ENCODE measurements at regions not wholly inside any gene's neighbourhood (a gene's known extent, or its start where the extent isn't known, plus 50 kb on each side); places are given as distances from the start of the nearest gene placed in this dataset.

GRCh38 chr4:143089291-143089690, 95.4 kb upstream of the USP38 start:
- H3K36me3 ChIP-seq (ENCODE audit: insufficient read depth, insufficient read length, low read length) = no peaks in the 10 kb centered on the region
- no peak overlapping the region for H3K4me3 ChIP-seq (ENCODE audit: insufficient read length, low read depth)
- DNase-seq (ENCODE audit: low read depth, low spot score) = peak; percentile 15
- no peaks in the 10 kb centered on the region for H3K27me3 ChIP-seq (ENCODE audit: insufficient read depth, insufficient read length)
- peaks cover 12% of the 10 kb centered on the region for H3K9me3 ChIP-seq (ENCODE audit: insufficient read depth, low read length)
- no peaks in the 10 kb centered on the region for H3K4me1 ChIP-seq (ENCODE audit: insufficient read depth, insufficient read length)
- H3K9ac ChIP-seq (ENCODE audit: insufficient read length, low read depth) = no peak overlapping the region
- TF ChIP-seq YY1 (IDR thresholded peaks at IDR 0.05; ENCODE audit: insufficient read depth, insufficient read length) = no peak
- TF ChIP-seq ZNF274 (IDR thresholded peaks at IDR 0.05; ENCODE audit: low read depth, low read length) = no peak
- TF ChIP-seq SUZ12 (IDR thresholded peaks at IDR 0.05; ENCODE audit: extremely low read depth, insufficient read depth, insufficient read length) = no peak

- no peak for DNase-seq (ENCODE audit: low read depth, low spot score)
- Histone ChIP-seq H3K9me3 (ENCODE audit: insufficient read depth, low read length) (peaks cover 12% of the 10 kb centered on the region), H3K9ac (ENCODE audit: insufficient read length, low read depth) (no peak overlapping the region), H3K27me3 (ENCODE audit: insufficient read depth, insufficient read length) (no peaks in the 10 kb centered on the region), H3K36me3 (ENCODE audit: insufficient read depth, insufficient read length, low read length) (no peaks in the 10 kb centered on the region), H3K4me3 (ENCODE audit: insufficient read length, low read depth) (no peak overlapping the region), H3K4me1 (ENCODE audit: insufficient read depth, insufficient read length) (no peaks in the 10 kb centered on the region)
- TF ChIP-seq YY1 (IDR thresholded peaks at IDR 0.05; ENCODE audit: insufficient read depth, insufficient read length) (no peak), ZNF274 (IDR thresholded peaks at IDR 0.05; ENCODE audit: low read depth, low read length) (no peak), SUZ12 (IDR thresholded peaks at IDR 0.05; ENCODE audit: extremely low read depth, insufficient read depth, insufficient read length) (no peak)
These were observed 94.9 kb upstream of the USP38 start for GRCh38 chr4:143089847-143090246.

GRCh38 chr4:143091862-143092261, 92.9 kb upstream of the USP38 start:
- no peaks in the 10 kb centered on the region for H3K4me1 ChIP-seq (ENCODE audit: insufficient read depth, insufficient read length)
- peaks cover 12% of the 10 kb centered on the region for H3K9me3 ChIP-seq (ENCODE audit: insufficient read depth, low read length)
- no peaks in the 10 kb centered on the region for H3K27me3 ChIP-seq (ENCODE audit: insufficient read depth, insufficient read length)
- H3K9ac ChIP-seq (ENCODE audit: insufficient read length, low read depth) = no peak overlapping the region
- H3K36me3 ChIP-seq (ENCODE audit: insufficient read depth, insufficient read length, low read length) = no peaks in the 10 kb centered on the region
- TF ChIP-seq SUZ12 (IDR thresholded peaks at IDR 0.05; ENCODE audit: extremely low read depth, insufficient read depth, insufficient read length) (no peak), ZNF274 (IDR thresholded peaks at IDR 0.05; ENCODE audit: low read depth, low read length) (no peak), YY1 (IDR thresholded peaks at IDR 0.05; ENCODE audit: insufficient read depth, insufficient read length) (no peak)
- no peak overlapping the region for H3K4me3 ChIP-seq (ENCODE audit: insufficient read length, low read depth)
- DNase-seq (ENCODE audit: low read depth, low spot score) = no peak

GRCh38 chr4:143095447-143095846, 89.3 kb upstream of the USP38 start:
- no peak overlapping the region for H3K4me3 ChIP-seq (ENCODE audit: insufficient read length, low read depth)
- TF ChIP-seq SUZ12 (IDR thresholded peaks at IDR 0.05; ENCODE audit: extremely low read depth, insufficient read depth, insufficient read length) (no peak), ZNF274 (IDR thresholded peaks at IDR 0.05; ENCODE audit: low read depth, low read length) (no peak)
- H3K9ac ChIP-seq (ENCODE audit: insufficient read length, low read depth) = no peak overlapping the region
- H3K36me3 ChIP-seq (ENCODE audit: insufficient read depth, insufficient read length, low read length) = no peaks in the 10 kb centered on the region
- H3K9me3 ChIP-seq (ENCODE audit: insufficient read depth, low read length) = peaks cover 18% of the 10 kb centered on the region
- DNase-seq (ENCODE audit: low read depth, low spot score) = no peak
- H3K4me1 ChIP-seq (ENCODE audit: insufficient read depth, insufficient read length) = no peaks in the 10 kb centered on the region
- no peaks in the 10 kb centered on the region for H3K27me3 ChIP-seq (ENCODE audit: insufficient read depth, insufficient read length)

GRCh38 chr4:143097751-143098150, 87.0 kb upstream of the USP38 start:
- DNase-seq (ENCODE audit: low read depth, low spot score) = no peak
- Histone ChIP-seq H3K9ac (ENCODE audit: insufficient read length, low read depth) (no peak overlapping the region), H3K36me3 (ENCODE audit: insufficient read depth, insufficient read length, low read length) (no peaks in the 10 kb centered on the region), H3K4me1 (ENCODE audit: insufficient read depth, insufficient read length) (no peaks in the 10 kb centered on the region), H3K4me3 (ENCODE audit: insufficient read length, low read depth) (no peak overlapping the region), H3K9me3 (ENCODE audit: insufficient read depth, low read length) (peaks cover 11% of the 10 kb centered on the region), H3K27me3 (ENCODE audit: insufficient read depth, insufficient read length) (no peaks in the 10 kb centered on the region)
- no peak for TF ChIP-seq ZNF274 (IDR thresholded peaks at IDR 0.05; ENCODE audit: low read depth, low read length)
- TF ChIP-seq YY1 (IDR thresholded peaks at IDR 0.05; ENCODE audit: insufficient read depth, insufficient read length) = no peak
- TF ChIP-seq SUZ12 (IDR thresholded peaks at IDR 0.05; ENCODE audit: extremely low read depth, insufficient read depth, insufficient read length) = no peak

- Histone ChIP-seq H3K4me1 (ENCODE audit: insufficient read depth, insufficient read length) (no peaks in the 10 kb centered on the region), H3K9ac (ENCODE audit: insufficient read length, low read depth) (no peak overlapping the region), H3K4me3 (ENCODE audit: insufficient read length, low read depth) (no peak overlapping the region), H3K36me3 (ENCODE audit: insufficient read depth, insufficient read length, low read length) (no peaks in the 10 kb centered on the region), H3K9me3 (ENCODE audit: insufficient read depth, low read length) (peaks cover 11% of the 10 kb centered on the region), H3K27me3 (ENCODE audit: insufficient read depth, insufficient read length) (no peaks in the 10 kb centered on the region)
- TF ChIP-seq ZNF274 (IDR thresholded peaks at IDR 0.05; ENCODE audit: low read depth, low read length) (no peak), YY1 (IDR thresholded peaks at IDR 0.05; ENCODE audit: insufficient read depth, insufficient read length) (no peak), SUZ12 (IDR thresholded peaks at IDR 0.05; ENCODE audit: extremely low read depth, insufficient read depth, insufficient read length) (no peak)
- DNase-seq (ENCODE audit: low read depth, low spot score) = no peak
These were observed 85.0 kb upstream of the USP38 start for GRCh38 chr4:143099693-143100092.

- Histone ChIP-seq H3K9ac (ENCODE audit: insufficient read length, low read depth) (no peak overlapping the region), H3K27me3 (ENCODE audit: insufficient read depth, insufficient read length) (no peaks in the 10 kb centered on the region), H3K36me3 (ENCODE audit: insufficient read depth, insufficient read length, low read length) (no peaks in the 10 kb centered on the region), H3K4me3 (ENCODE audit: insufficient read length, low read depth) (no peak overlapping the region), H3K9me3 (ENCODE audit: insufficient read depth, low read length) (no peaks in the 10 kb centered on the region), H3K4me1 (ENCODE audit: insufficient read depth, insufficient read length) (no peaks in the 10 kb centered on the region)
- TF ChIP-seq YY1 (IDR thresholded peaks at IDR 0.05; ENCODE audit: insufficient read depth, insufficient read length) = no peak
- no peak for TF ChIP-seq ZNF274 (IDR thresholded peaks at IDR 0.05; ENCODE audit: low read depth, low read length)
- no peak for TF ChIP-seq SUZ12 (IDR thresholded peaks at IDR 0.05; ENCODE audit: extremely low read depth, insufficient read depth, insufficient read length)
- DNase-seq (ENCODE audit: low read depth, low spot score) = no peak
These were observed 75.3 kb upstream of the USP38 start for GRCh38 chr4:143109376-143109775.

- DNase-seq (ENCODE audit: low read depth, low spot score) = no peak
- H3K4me1 ChIP-seq (ENCODE audit: insufficient read depth, insufficient read length) = no peaks in the 10 kb centered on the region
- H3K36me3 ChIP-seq (ENCODE audit: insufficient read depth, insufficient read length, low read length) = no peaks in the 10 kb centered on the region
- H3K4me3 ChIP-seq (ENCODE audit: insufficient read length, low read depth) = no peak overlapping the region
- TF ChIP-seq YY1 (IDR thresholded peaks at IDR 0.05; ENCODE audit: insufficient read depth, insufficient read length) = no peak
- TF ChIP-seq ZNF274 (IDR thresholded peaks at IDR 0.05; ENCODE audit: low read depth, low read length) = no peak
- no peak for TF ChIP-seq SUZ12 (IDR thresholded peaks at IDR 0.05; ENCODE audit: extremely low read depth, insufficient read depth, insufficient read length)
- H3K9me3 ChIP-seq (ENCODE audit: insufficient read depth, low read length) = no peaks in the 10 kb centered on the region
- H3K27me3 ChIP-seq (ENCODE audit: insufficient read depth, insufficient read length) = no peaks in the 10 kb centered on the region
- H3K9ac ChIP-seq (ENCODE audit: insufficient read length, low read depth) = no peak overlapping the region
These were observed 66.1 kb upstream of the USP38 start for GRCh38 chr4:143118663-143119062.

Measured in NT2/D1 (cell line).